ENCODE measurements at regions not wholly inside any gene's neighbourhood (a gene's known extent, or its start where the extent isn't known, plus 50 kb on each side); places are given as distances from the start of the nearest gene placed in this dataset.

DNA sequence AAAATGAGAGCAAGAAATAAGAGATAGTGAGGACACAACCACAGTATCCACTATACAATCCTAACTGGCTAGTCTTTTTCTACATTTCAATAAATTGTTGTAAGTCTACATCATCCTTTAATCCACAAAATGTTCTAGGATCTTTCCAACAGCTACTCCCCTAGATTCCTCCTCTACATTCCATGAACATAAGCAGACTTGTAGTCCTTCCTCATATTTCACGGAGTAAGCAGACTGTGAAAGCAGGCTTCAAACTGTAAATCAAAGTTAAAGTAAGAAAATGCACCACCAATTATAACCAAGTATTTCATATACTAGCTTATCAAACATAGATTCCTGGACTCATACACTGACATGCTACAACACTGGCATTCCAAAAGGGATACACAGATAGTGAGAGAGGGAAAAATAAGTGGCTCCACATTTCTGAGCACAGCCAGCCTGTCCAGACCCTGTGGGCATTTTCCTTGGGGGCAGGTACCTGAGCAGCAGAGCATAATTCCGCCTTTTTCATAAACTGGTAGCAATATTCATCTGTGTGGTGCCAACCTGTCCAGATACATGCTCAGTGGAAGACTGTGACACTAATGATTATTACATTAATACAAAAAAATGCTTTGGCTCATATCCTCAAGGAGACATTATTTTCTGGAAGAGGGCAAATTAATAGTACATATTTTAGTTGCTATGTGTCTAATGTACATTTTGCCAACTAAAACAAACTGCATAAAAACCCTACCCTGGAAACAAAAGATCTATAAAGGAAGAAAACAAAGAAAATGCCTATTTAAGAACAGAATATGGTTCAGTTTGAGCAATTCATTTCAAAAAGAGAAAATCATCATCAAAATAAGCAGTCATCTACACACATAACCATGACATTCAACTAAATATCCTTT lies 113.3 kb upstream of the FSCB start:
- TF ChIP-seq, protein P1, sequence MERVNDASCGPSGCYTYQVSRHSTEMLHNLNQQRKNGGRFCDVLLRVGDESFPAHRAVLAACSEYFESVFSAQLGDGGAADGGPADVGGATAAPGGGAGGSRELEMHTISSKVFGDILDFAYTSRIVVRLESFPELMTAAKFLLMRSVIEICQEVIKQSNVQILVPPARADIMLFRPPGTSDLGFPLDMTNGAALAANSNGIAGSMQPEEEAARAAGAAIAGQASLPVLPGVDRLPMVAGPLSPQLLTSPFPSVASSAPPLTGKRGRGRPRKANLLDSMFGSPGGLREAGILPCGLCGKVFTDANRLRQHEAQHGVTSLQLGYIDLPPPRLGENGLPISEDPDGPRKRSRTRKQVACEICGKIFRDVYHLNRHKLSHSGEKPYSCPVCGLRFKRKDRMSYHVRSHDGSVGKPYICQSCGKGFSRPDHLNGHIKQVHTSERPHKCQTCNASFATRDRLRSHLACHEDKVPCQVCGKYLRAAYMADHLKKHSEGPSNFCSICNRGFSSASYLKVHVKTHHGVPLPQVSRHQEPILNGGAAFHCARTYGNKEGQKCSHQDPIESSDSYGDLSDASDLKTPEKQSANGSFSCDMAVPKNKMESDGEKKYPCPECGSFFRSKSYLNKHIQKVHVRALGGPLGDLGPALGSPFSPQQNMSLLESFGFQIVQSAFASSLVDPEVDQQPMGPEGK (CRISPR knock-in tag; IDR thresholded peaks at IDR 0.05; ENCODE audit: borderline replicate concordance), result no peak
- TF ChIP-seq ZNF8 (CRISPR knock-in tag; IDR thresholded peaks at IDR 0.05), result no peak
- TF ChIP-seq BACH2 (CRISPR knock-in tag; IDR thresholded peaks at IDR 0.05; ENCODE audit: borderline replicate concordance), result no peak
- TF ChIP-seq ZFP3 (CRISPR knock-in tag; IDR thresholded peaks at IDR 0.05), result no peak
- TF ChIP-seq OSR1 (CRISPR knock-in tag; IDR thresholded peaks at IDR 0.05), result no peak
- no peak for TF ChIP-seq CSDC2 (CRISPR knock-in tag; IDR thresholded peaks at IDR 0.05)
- TF ChIP-seq ZC3H10 (CRISPR knock-in tag; IDR thresholded peaks at IDR 0.05), result no peak
- no peak for TF ChIP-seq ZFP30 (CRISPR knock-in tag; IDR thresholded peaks at IDR 0.05)
- no peak for TF ChIP-seq ZNF565 (CRISPR knock-in tag; conservative IDR thresholded peaks at IDR 0.05; ENCODE audit: low read depth)
- no peak for TF ChIP-seq ISL1 (CRISPR knock-in tag; IDR thresholded peaks at IDR 0.05)
- TF ChIP-seq, protein P2, sequence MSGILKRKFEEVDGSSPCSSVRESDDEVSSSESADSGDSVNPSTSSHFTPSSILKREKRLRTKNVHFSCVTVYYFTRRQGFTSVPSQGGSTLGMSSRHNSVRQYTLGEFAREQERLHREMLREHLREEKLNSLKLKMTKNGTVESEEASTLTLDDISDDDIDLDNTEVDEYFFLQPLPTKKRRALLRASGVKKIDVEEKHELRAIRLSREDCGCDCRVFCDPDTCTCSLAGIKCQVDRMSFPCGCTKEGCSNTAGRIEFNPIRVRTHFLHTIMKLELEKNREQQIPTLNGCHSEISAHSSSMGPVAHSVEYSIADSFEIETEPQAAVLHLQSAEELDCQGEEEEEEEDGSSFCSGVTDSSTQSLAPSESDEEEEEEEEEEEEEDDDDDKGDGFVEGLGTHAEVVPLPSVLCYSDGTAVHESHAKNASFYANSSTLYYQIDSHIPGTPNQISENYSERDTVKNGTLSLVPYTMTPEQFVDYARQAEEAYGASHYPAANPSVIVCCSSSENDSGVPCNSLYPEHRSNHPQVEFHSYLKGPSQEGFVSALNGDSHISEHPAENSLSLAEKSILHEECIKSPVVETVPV (CRISPR knock-in tag; IDR thresholded peaks at IDR 0.05), result no peak
- TF ChIP-seq, protein P3, sequence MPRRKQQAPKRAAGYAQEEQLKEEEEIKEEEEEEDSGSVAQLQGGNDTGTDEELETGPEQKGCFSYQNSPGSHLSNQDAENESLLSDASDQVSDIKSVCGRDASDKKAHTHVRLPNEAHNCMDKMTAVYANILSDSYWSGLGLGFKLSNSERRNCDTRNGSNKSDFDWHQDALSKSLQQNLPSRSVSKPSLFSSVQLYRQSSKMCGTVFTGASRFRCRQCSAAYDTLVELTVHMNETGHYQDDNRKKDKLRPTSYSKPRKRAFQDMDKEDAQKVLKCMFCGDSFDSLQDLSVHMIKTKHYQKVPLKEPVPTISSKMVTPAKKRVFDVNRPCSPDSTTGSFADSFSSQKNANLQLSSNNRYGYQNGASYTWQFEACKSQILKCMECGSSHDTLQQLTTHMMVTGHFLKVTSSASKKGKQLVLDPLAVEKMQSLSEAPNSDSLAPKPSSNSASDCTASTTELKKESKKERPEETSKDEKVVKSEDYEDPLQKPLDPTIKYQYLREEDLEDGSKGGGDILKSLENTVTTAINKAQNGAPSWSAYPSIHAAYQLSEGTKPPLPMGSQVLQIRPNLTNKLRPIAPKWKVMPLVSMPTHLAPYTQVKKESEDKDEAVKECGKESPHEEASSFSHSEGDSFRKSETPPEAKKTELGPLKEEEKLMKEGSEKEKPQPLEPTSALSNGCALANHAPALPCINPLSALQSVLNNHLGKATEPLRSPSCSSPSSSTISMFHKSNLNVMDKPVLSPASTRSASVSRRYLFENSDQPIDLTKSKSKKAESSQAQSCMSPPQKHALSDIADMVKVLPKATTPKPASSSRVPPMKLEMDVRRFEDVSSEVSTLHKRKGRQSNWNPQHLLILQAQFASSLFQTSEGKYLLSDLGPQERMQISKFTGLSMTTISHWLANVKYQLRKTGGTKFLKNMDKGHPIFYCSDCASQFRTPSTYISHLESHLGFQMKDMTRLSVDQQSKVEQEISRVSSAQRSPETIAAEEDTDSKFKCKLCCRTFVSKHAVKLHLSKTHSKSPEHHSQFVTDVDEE (CRISPR knock-in tag; IDR thresholded peaks at IDR 0.05), result no peak
- TF ChIP-seq ZNF70 (CRISPR knock-in tag; IDR thresholded peaks at IDR 0.05), result no peak

Measured in SK-N-SH treated with all-trans-retinoic acid at 6 μM for 48 hours (cell line).